IPS-18a (cell line): ENCODE measurements at regions not wholly inside any gene's neighbourhood (a gene's known extent, or its start where the extent isn't known, plus 50 kb on each side); places are given as distances from the start of the nearest gene placed in this dataset.

ENCODE experiments used
- H3K27ac ChIP-seq: one replicate; pipeline ENCODE4 v1.5.1; 2013; ENCODE audit warnings: low read length
- H3K27me3 ChIP-seq: one replicate; pipeline ENCODE4 v1.6.1; 2013; ENCODE audit warnings: mild to moderate bottlenecking, low read length; ENCODE audit not compliant: control insufficient read depth, insufficient read depth
- H3K36me3 ChIP-seq: one replicate; pipeline ENCODE4 v1.6.1; 2013; ENCODE audit warnings: low read depth, low read length; ENCODE audit not compliant: control insufficient read depth
- H3K4me1 ChIP-seq: one replicate; pipeline ENCODE4 v1.6.1; 2013; ENCODE audit warnings: low read depth, low read length; ENCODE audit not compliant: control insufficient read depth
- H3K4me3 ChIP-seq: one replicate; pipeline ENCODE4 v1.5.1; 2013; ENCODE audit warnings: low read length
- H3K9ac ChIP-seq: one replicate; pipeline ENCODE4 v1.6.1; 2013; ENCODE audit warnings: mild to moderate bottlenecking, low read length, moderate library complexity
- H3K9me3 ChIP-seq: one replicate; pipeline ENCODE4 v1.6.1; 2013; ENCODE audit warnings: low read depth, low read length; ENCODE audit not compliant: control insufficient read depth

GRCh38 chr19:28012361-28012760, 1200.6 kb downstream of the UQCRFS1 start:
- H3K27ac ChIP-seq = no peak overlapping the region
- no peaks in the 10 kb centered on the region for H3K9me3 ChIP-seq
- H3K9ac ChIP-seq = no peak overlapping the region
- H3K36me3 ChIP-seq = no peaks in the 10 kb centered on the region
- H3K4me1 ChIP-seq = no peaks in the 10 kb centered on the region
- H3K27me3 ChIP-seq = no peaks in the 10 kb centered on the region
- H3K4me3 ChIP-seq = no peak overlapping the region

- no peak overlapping the region for H3K4me3 ChIP-seq
- H3K27ac ChIP-seq = no peak overlapping the region
- H3K4me1 ChIP-seq = no peaks in the 10 kb centered on the region
- H3K9me3 ChIP-seq = no peaks in the 10 kb centered on the region
- no peaks in the 10 kb centered on the region for H3K36me3 ChIP-seq
- no peak overlapping the region for H3K9ac ChIP-seq
- no peaks in the 10 kb centered on the region for H3K27me3 ChIP-seq
These were observed 1202.3 kb downstream of the UQCRFS1 start for GRCh38 chr19:28010656-28011055.

GRCh38 chr19:28009696-28010095, 1203.3 kb downstream of the UQCRFS1 start:
- H3K36me3 ChIP-seq = no peaks in the 10 kb centered on the region
- no peaks in the 10 kb centered on the region for H3K4me1 ChIP-seq
- H3K27me3 ChIP-seq = no peaks in the 10 kb centered on the region
- H3K4me3 ChIP-seq = no peak overlapping the region
- H3K9me3 ChIP-seq = no peaks in the 10 kb centered on the region
- H3K9ac ChIP-seq = no peak overlapping the region
- H3K27ac ChIP-seq = no peak overlapping the region

GRCh38 chr19:28008695-28009094, 1204.3 kb downstream of the UQCRFS1 start:
- Histone ChIP-seq H3K4me1 (no peaks in the 10 kb centered on the region), H3K9ac (no peak overlapping the region), H3K27ac (no peak overlapping the region), H3K36me3 (no peaks in the 10 kb centered on the region), H3K4me3 (no peak overlapping the region), H3K9me3 (no peaks in the 10 kb centered on the region), H3K27me3 (no peaks in the 10 kb centered on the region)

GRCh38 chr19:28003543-28003942, 1209.4 kb downstream of the UQCRFS1 start:
- H3K36me3 ChIP-seq = no peaks in the 10 kb centered on the region
- no peaks in the 10 kb centered on the region for H3K27me3 ChIP-seq
- H3K27ac ChIP-seq = no peak overlapping the region
- H3K4me1 ChIP-seq = no peaks in the 10 kb centered on the region
- no peak overlapping the region for H3K4me3 ChIP-seq
- H3K9me3 ChIP-seq = no peaks in the 10 kb centered on the region
- no peak overlapping the region for H3K9ac ChIP-seq

GRCh38 chr19:27997069-27997468, 1215.9 kb downstream of the UQCRFS1 start:
- H3K27me3 ChIP-seq = no peaks in the 10 kb centered on the region
- H3K9me3 ChIP-seq = no peaks in the 10 kb centered on the region
- H3K36me3 ChIP-seq = no peaks in the 10 kb centered on the region
- H3K4me3 ChIP-seq = no peak overlapping the region
- no peak overlapping the region for H3K27ac ChIP-seq
- H3K9ac ChIP-seq = no peak overlapping the region
- H3K4me1 ChIP-seq = no peaks in the 10 kb centered on the region

GRCh38 chr19:27993619-27994570, 1219.1 kb downstream of the UQCRFS1 start:
- no peaks in the 10 kb centered on the region for H3K36me3 ChIP-seq

GRCh38 chr19:27986299-27986698, 1226.7 kb downstream of the UQCRFS1 start:
- H3K9ac ChIP-seq = no peak overlapping the region
- H3K4me3 ChIP-seq = no peak overlapping the region
- H3K36me3 ChIP-seq = no peaks in the 10 kb centered on the region
- H3K4me1 ChIP-seq = no peaks in the 10 kb centered on the region
- H3K9me3 ChIP-seq = no peaks in the 10 kb centered on the region
- no peak overlapping the region for H3K27ac ChIP-seq
- H3K27me3 ChIP-seq = no peaks in the 10 kb centered on the region

More at GRCh38 chr19:27993619-27994570, 1219.1 kb downstream of the UQCRFS1 start:
- Histone ChIP-seq H3K9me3 (no peaks in the 10 kb centered on the region), H3K27ac (no peak overlapping the region), H3K4me3 (no peak overlapping the region), H3K27me3 (no peaks in the 10 kb centered on the region), H3K4me1 (no peaks in the 10 kb centered on the region), H3K9ac (no peak overlapping the region)

- Histone ChIP-seq H3K27me3 (no peaks in the 10 kb centered on the region), H3K36me3 (no peaks in the 10 kb centered on the region), H3K9ac (no peak overlapping the region), H3K9me3 (no peaks in the 10 kb centered on the region), H3K27ac (no peak overlapping the region), H3K4me1 (peaks cover 6% of the 10 kb centered on the region), H3K4me3 (no peak overlapping the region)
These were observed 1237.4 kb downstream of the UQCRFS1 start for GRCh38 chr19:27975419-27976005.

GRCh38 chr19:27974082-27974513, 1238.9 kb downstream of the UQCRFS1 start:
- no peaks in the 10 kb centered on the region for H3K9me3 ChIP-seq
- H3K4me1 ChIP-seq = peaks cover 6% of the 10 kb centered on the region
- H3K27me3 ChIP-seq = no peaks in the 10 kb centered on the region
- no peak overlapping the region for H3K9ac ChIP-seq
- no peaks in the 10 kb centered on the region for H3K36me3 ChIP-seq
- H3K27ac ChIP-seq = no peak overlapping the region
- H3K4me3 ChIP-seq = no peak overlapping the region

GRCh38 chr19:27972291-27973040, 1240.5 kb downstream of the UQCRFS1 start:
- Histone ChIP-seq H3K9ac (no peak overlapping the region), H3K4me3 (no peak overlapping the region), H3K4me1 (peaks cover 6% of the 10 kb centered on the region), H3K36me3 (no peaks in the 10 kb centered on the region), H3K27ac (no peak overlapping the region), H3K9me3 (no peaks in the 10 kb centered on the region), H3K27me3 (no peaks in the 10 kb centered on the region)
